Neuronal stem cell (in vitro differentiated cells): ENCODE measurements at regions not wholly inside any gene's neighbourhood (a gene's known extent, or its start where the extent isn't known, plus 50 kb on each side); places are given as distances from the start of the nearest gene placed in this dataset.

Experiments used
- DNase-seq: peaks from one replicate; pipeline ENCODE4 v3.0.0-alpha.2; 2013; ENCODE audit warnings: low spot score
- H2AFZ ChIP-seq: one replicate; pipeline ENCODE4 v1.6.1; 2013; ENCODE audit warnings: mild to moderate bottlenecking, low read length, inconsistent platforms
- H2AK5ac ChIP-seq: 2 replicates; pipeline ENCODE4 v1.6.1; 2013; ENCODE audit warnings: low read depth, mild to moderate bottlenecking, inconsistent platforms, low read length, moderate library complexity, mixed read lengths
- H2BK120ac ChIP-seq: 2 replicates; pipeline ENCODE4 v1.6.1; 2013; ENCODE audit warnings: low read depth, mild to moderate bottlenecking, inconsistent platforms, low read length, moderate library complexity, mixed read lengths
- H2BK12ac ChIP-seq: one replicate; pipeline ENCODE4 v1.6.1; 2013; ENCODE audit warnings: low read length, inconsistent platforms
- H2BK15ac ChIP-seq: 2 replicates; pipeline ENCODE4 v1.6.1; 2013; ENCODE audit warnings: mild to moderate bottlenecking, low read length, inconsistent platforms, mixed read lengths
- H2BK5ac ChIP-seq: one replicate; pipeline ENCODE4 v1.6.1; 2013; ENCODE audit warnings: inconsistent platforms, mild to moderate bottlenecking, low read length, moderate library complexity
- H3K14ac ChIP-seq: one replicate; pipeline ENCODE4 v1.6.1; 2013; ENCODE audit warnings: low read length, inconsistent platforms
- H3K18ac ChIP-seq: 2 replicates; pipeline ENCODE4 v1.6.1; 2013; ENCODE audit warnings: low read length, inconsistent platforms
- H3K23ac ChIP-seq: 2 replicates; pipeline ENCODE4 v1.6.1; 2013; ENCODE audit warnings: low read depth, mild to moderate bottlenecking, mixed read lengths, low read length, inconsistent platforms; ENCODE audit not compliant: poor library complexity
- H3K27ac ChIP-seq: replicated peaks from 3 replicates; pipeline ENCODE4 v1.5.1; 2013; ENCODE audit warnings: low read length, inconsistent platforms
- H3K27me3 ChIP-seq, 3 experiments: 2 replicates each; pipeline ENCODE4 v1.6.1; 2013; ENCODE audit warnings: low read length in 3 of 3, mild to moderate bottlenecking in 2 of 3, inconsistent platforms in 1 of 3, low read depth in 1 of 3, mixed read lengths in 1 of 3, moderate library complexity in 1 of 3; ENCODE audit not compliant: control insufficient read depth in 3 of 3, insufficient read depth in 3 of 3
- H3K36me3 ChIP-seq, 2 donors: replicated peaks in 1 of 2; 2 replicates each; pipeline ENCODE4 v1.6.1; 2013; ENCODE audit warnings: low read length in 2 of 2; ENCODE audit not compliant: control insufficient read depth in 2 of 2, insufficient read depth in 2 of 2
- H3K4ac ChIP-seq: 2 replicates; pipeline ENCODE4 v1.6.1; 2013; ENCODE audit warnings: inconsistent platforms, mild to moderate bottlenecking, low read length, moderate library complexity
- H3K4me1 ChIP-seq, 2 donors: 1 replicate in 1 of 2; 2 replicates in 1 of 2; pipeline ENCODE4 v1.6.1; 2013; ENCODE audit warnings: low read length in 2 of 2, low read depth in 1 of 2; ENCODE audit not compliant: control insufficient read depth in 2 of 2, insufficient read depth in 1 of 2
- H3K4me2 ChIP-seq: one replicate; pipeline ENCODE4 v1.6.1; 2013; ENCODE audit warnings: mild to moderate bottlenecking, low read length, inconsistent platforms; ENCODE audit not compliant: insufficient read depth, poor library complexity, severe bottlenecking
- H3K4me3 ChIP-seq, 2 donors: 2 replicates each; pipeline ENCODE4 v1.5.1; 2013; ENCODE audit warnings: low read length in 2 of 2, mild to moderate bottlenecking in 2 of 2, inconsistent platforms in 1 of 2, moderate library complexity in 1 of 2
- H3K79me1 ChIP-seq: one replicate; pipeline ENCODE4 v1.6.1; 2013; ENCODE audit warnings: low read depth, mild to moderate bottlenecking, inconsistent platforms, low read length, moderate library complexity
- H3K9ac ChIP-seq: one replicate; pipeline ENCODE4 v1.6.1; 2013; ENCODE audit warnings: mild to moderate bottlenecking, low read depth, low read length, inconsistent platforms; ENCODE audit not compliant: poor library complexity
- H3K9me3 ChIP-seq, 2 donors: replicated peaks in 1 of 2; 2 replicates each; pipeline versions ENCODE3 to v1.6.1; 2013; ENCODE audit warnings: low read length in 2 of 2, mild to moderate bottlenecking in 2 of 2, inconsistent platforms in 1 of 2, low read depth in 1 of 2, mixed read lengths in 1 of 2, moderate library complexity in 1 of 2; ENCODE audit not compliant: control insufficient read depth in 2 of 2, insufficient read depth in 1 of 2
- H4K8ac ChIP-seq: one replicate; pipeline ENCODE4 v1.6.1; 2013; ENCODE audit warnings: low read depth, mild to moderate bottlenecking, inconsistent platforms, low read length, moderate library complexity
- H4K91ac ChIP-seq: one replicate; pipeline ENCODE4 v1.6.1; 2013; ENCODE audit warnings: low read length, low read depth, mild to moderate bottlenecking, inconsistent platforms; ENCODE audit not compliant: poor library complexity
- WGBS, 2 donors: extraction: QIAGEN DNeasy Blood & Tissue Kit; methylation state at CpG; one replicate each; pipeline ENCODE4 v1.1.7; 2013; ENCODE audit warnings: missing lambda C conversion rate in 2 of 2, mixed read lengths in 1 of 2; ENCODE audit not compliant: insufficient read length in 2 of 2, insufficient replicate concordance in 1 of 2; ENCODE audit errors: extremely low coverage in 2 of 2; 5-methylcytosine and 5-hydroxymethylcytosine counted together

- Histone ChIP-seq H3K4me1 (no peaks in the 10 kb centered on the region), H3K18ac (no peak overlapping the region), H2BK12ac (no peak overlapping the region), H4K91ac (no peak overlapping the region), H2BK5ac (no peak overlapping the region), H3K27ac (no peak overlapping the region), H3K36me3 (no peaks in the 10 kb centered on the region), H3K9me3 (no peaks in the 10 kb centered on the region), H3K4ac (no peak overlapping the region), H3K4me3 (no peak overlapping the region), H4K8ac (no peak overlapping the region), H3K79me1 (no peaks in the 10 kb centered on the region), H3K9ac (no peak overlapping the region), H2AFZ (no peak overlapping the region), H2AK5ac (no peak overlapping the region), H3K27me3 (no peaks in the 10 kb centered on the region), H2BK15ac (no peak overlapping the region), H3K14ac (no peak overlapping the region), H3K4me2 (no peak overlapping the region), H3K23ac (no peak overlapping the region), H2BK120ac (no peak overlapping the region)
- no peak for DNase-seq
These were observed 76.0 kb downstream of the ING2 start for GRCh38 chr4:183580849-183581248.

DNA sequence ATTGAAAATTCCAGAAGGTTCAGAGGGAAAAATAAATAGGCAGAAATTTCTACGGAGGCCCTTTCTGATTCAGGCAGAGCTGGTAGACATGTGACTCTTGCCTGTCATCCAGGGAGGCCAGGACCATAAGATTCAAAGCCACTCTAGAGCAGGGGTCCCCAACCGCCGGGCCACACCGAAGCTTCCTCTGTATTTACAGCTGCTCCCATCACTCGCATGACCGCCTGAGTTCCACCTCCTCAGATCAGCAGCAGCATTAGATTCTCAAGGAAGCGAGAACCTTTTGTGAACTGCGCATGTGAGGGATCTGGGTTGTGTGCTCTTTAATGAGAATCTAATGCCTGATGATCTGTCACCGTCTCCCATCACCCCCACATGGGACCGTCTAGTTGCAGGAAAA, 72.2 kb downstream of the RWDD4 start:
- no CpG with 5 or more reads among the region's 10 CpGs for WGBS, 2 donors
- Histone ChIP-seq H3K9me3 (no peaks in the 10 kb centered on the region), H3K4me2 (no peak overlapping the region), H3K23ac (no peak overlapping the region), H3K18ac (no peak overlapping the region), H3K4ac (no peak overlapping the region), H3K4me1 (no peaks in the 10 kb centered on the region), H2AK5ac (no peak overlapping the region), H4K91ac (no peak overlapping the region), H4K8ac (no peak overlapping the region), H3K79me1 (no peaks in the 10 kb centered on the region), H3K14ac (no peak overlapping the region), H2BK12ac (no peak overlapping the region), H3K9ac (no peak overlapping the region), H2AFZ (no peak overlapping the region), H3K36me3 (no peaks in the 10 kb centered on the region), H3K27me3 (no peaks in the 10 kb centered on the region), H2BK120ac (no peak overlapping the region), H2BK5ac (no peak overlapping the region), H3K4me3 (no peak overlapping the region), H2BK15ac (no peak overlapping the region), H3K27ac (no peak overlapping the region)
- DNase-seq = no peak

- no peak overlapping the region for H2AFZ ChIP-seq
- no peak overlapping the region for H3K27ac ChIP-seq
- H3K79me1 ChIP-seq = no peaks in the 10 kb centered on the region
- no peak overlapping the region for H3K18ac ChIP-seq
- H2BK5ac ChIP-seq = no peak overlapping the region
- no peaks in the 10 kb centered on the region for H3K9me3 ChIP-seq
- H2AK5ac ChIP-seq = no peak overlapping the region
- no peak overlapping the region for H2BK120ac ChIP-seq
- no peak overlapping the region for H3K4me2 ChIP-seq
- no peaks in the 10 kb centered on the region for H3K27me3 ChIP-seq
- DNase-seq = no peak
- H3K4me3 ChIP-seq = no peak overlapping the region
- H3K4ac ChIP-seq = no peak overlapping the region
- H3K4me1 ChIP-seq = no peaks in the 10 kb centered on the region
- no CpG with 5 or more reads among the region's 11 CpGs for WGBS, 2 donors
- no peak overlapping the region for H2BK15ac ChIP-seq
- H3K9ac ChIP-seq = no peak overlapping the region
- H2BK12ac ChIP-seq = no peak overlapping the region
- no peak overlapping the region for H4K91ac ChIP-seq
- no peak overlapping the region for H3K14ac ChIP-seq
- H3K36me3 ChIP-seq = no peaks in the 10 kb centered on the region
- no peak overlapping the region for H4K8ac ChIP-seq
- no peak overlapping the region for H3K23ac ChIP-seq
These were observed 70.8 kb downstream of the RWDD4 start for GRCh38 chr4:183588169-183588675.

DNA sequence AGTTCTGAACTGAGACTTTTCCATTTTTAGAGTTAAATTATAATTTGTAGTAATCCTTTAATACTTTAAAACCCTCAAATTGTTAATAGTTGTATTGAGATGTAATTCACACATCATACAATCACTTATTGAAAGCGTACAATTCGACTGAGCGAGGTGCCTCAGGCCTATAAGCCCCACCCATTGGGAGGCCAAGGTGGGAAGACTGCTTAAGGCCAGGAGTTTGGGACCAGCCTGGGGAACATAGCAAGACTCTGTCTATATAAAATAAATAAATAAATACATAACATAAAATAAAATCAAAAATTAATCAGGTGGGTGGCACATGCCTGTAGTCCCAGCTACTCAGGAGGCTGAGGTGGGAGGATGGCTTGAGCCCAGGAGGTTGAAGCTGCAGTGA, 70.3 kb downstream of the RWDD4 start:
- DNase-seq = no peak
- Histone ChIP-seq H2BK12ac (no peak overlapping the region), H3K9me3 (no peaks in the 10 kb centered on the region), H3K4me3 (no peak overlapping the region), H3K4ac (no peak overlapping the region), H2AFZ (no peak overlapping the region), H4K8ac (no peak overlapping the region), H3K79me1 (no peaks in the 10 kb centered on the region), H3K27ac (no peak overlapping the region), H3K36me3 (no peaks in the 10 kb centered on the region), H3K18ac (no peak overlapping the region), H3K9ac (no peak overlapping the region), H2BK15ac (no peak overlapping the region), H2BK5ac (no peak overlapping the region), H3K4me2 (no peak overlapping the region), H3K4me1 (no peaks in the 10 kb centered on the region), H3K23ac (no peak overlapping the region), H3K27me3 (no peaks in the 10 kb centered on the region), H2BK120ac (no peak overlapping the region), H2AK5ac (no peak overlapping the region), H3K14ac (no peak overlapping the region), H4K91ac (no peak overlapping the region)
- no CpG with 5 or more reads among the region's 3 CpGs for WGBS, 2 donors
